Testis (tissue), 2 donors: ENCODE measurements at regions not wholly inside any gene's neighbourhood (a gene's known extent, or its start where the extent isn't known, plus 50 kb on each side); places are given as distances from the start of the nearest gene placed in this dataset.

Experiments used
- DNase-seq: peaks from one replicate; pipeline ENCODE4 v3.0.0-alpha.2; 2019
- H3K27ac ChIP-seq, 2 donors: fragments of 200-600 bp; sonication (generic); one replicate each; pipeline ENCODE4 v1.5.1; 2019
- H3K27me3 ChIP-seq: fragments of 200-600 bp; sonication (generic); one replicate; pipeline ENCODE4 v1.5.1; 2019
- H3K36me3 ChIP-seq: fragments of 200-600 bp; sonication (generic); one replicate; pipeline ENCODE4 v1.5.1; 2017; ENCODE audit warnings: low read depth; ENCODE audit errors: missing control alignments
- H3K4me1 ChIP-seq: fragments of 200-600 bp; sonication (generic); one replicate; pipeline ENCODE4 v1.5.1; 2019
- H3K4me3 ChIP-seq, 2 donors: fragments of 200-600 bp; sonication (generic); one replicate each; pipeline ENCODE4 v1.5.1; 2017 to 2019
- H3K9me3 ChIP-seq: fragments of 200-600 bp; sonication (generic); one replicate; pipeline ENCODE4 v1.5.1; 2017
- POLR2A ChIP-seq: fragments of 450-650 bp; IDR thresholded peaks from one replicate; pipeline ENCODE4 v1.6.1; 2017; ENCODE audit warnings: antibody characterized with exemption, mild to moderate bottlenecking, moderate library complexity
- WGBS, 2 donors: methylation state at CpG; one replicate each; pipeline ENCODE4 v1.1.5; 2018; 5-methylcytosine and 5-hydroxymethylcytosine counted together
- intact Hi-C: fragments of 100-400 bp; cut with DNase I; formaldehyde crosslinking; loops from one replicate; pipeline ENCODE4 v1.15.1; 2023; ENCODE audit warnings: low total_unique reads
- TF ChIP-seq, protein P1 (sequence below), 3 experiments: fragments of 450-650 bp in 2 of 3; fragments of 200-600 bp in 1 of 3; sonication (generic) in 1 of 3; IDR thresholded peaks; one replicate each; pipeline ENCODE4 v1.5.1; 2016 to 2019; ENCODE audit warnings: antibody characterized with exemption in 3 of 3, mild to moderate bottlenecking in 2 of 3, moderate library complexity in 1 of 3

DNA sequence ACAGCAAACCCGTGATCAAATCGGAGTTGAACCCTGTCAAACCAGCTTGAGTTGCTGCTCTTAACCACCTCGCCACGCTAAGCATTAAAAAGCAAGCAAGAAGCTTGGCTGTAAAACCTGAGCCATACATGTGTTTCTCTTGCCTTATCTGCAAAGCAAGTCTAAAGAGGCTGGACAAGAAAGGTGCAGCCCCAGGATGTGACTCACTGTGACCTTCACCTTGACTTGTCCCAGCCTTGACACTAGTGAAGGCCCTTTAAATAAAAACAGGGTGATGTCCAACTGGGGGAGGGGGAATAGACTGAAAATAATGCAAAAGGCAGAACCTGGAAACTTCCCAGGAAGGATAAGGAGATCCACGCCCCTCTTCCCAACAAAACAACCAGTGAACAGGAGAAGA is 127.6 kb upstream of the NPAS2 start:
- Histone ChIP-seq H3K36me3 (no peaks in the 10 kb centered on the region), H3K4me1 (no peaks in the 10 kb centered on the region), H3K27ac (no peak overlapping the region), H3K4me3 (no peak overlapping the region), H3K9me3 (no peaks in the 10 kb centered on the region), H3K27me3 (no peaks in the 10 kb centered on the region)
- 85 to 92% methylated on average over 5 of the region's 5 CpGs for WGBS, 2 donors
- DNase-seq = no peak
- intact Hi-C loops = no loop called here
- TF ChIP-seq, protein P1, sequence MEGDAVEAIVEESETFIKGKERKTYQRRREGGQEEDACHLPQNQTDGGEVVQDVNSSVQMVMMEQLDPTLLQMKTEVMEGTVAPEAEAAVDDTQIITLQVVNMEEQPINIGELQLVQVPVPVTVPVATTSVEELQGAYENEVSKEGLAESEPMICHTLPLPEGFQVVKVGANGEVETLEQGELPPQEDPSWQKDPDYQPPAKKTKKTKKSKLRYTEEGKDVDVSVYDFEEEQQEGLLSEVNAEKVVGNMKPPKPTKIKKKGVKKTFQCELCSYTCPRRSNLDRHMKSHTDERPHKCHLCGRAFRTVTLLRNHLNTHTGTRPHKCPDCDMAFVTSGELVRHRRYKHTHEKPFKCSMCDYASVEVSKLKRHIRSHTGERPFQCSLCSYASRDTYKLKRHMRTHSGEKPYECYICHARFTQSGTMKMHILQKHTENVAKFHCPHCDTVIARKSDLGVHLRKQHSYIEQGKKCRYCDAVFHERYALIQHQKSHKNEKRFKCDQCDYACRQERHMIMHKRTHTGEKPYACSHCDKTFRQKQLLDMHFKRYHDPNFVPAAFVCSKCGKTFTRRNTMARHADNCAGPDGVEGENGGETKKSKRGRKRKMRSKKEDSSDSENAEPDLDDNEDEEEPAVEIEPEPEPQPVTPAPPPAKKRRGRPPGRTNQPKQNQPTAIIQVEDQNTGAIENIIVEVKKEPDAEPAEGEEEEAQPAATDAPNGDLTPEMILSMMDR (IDR thresholded peaks at IDR 0.05) = no peak
- TF ChIP-seq POLR2A = no peak

DNA sequence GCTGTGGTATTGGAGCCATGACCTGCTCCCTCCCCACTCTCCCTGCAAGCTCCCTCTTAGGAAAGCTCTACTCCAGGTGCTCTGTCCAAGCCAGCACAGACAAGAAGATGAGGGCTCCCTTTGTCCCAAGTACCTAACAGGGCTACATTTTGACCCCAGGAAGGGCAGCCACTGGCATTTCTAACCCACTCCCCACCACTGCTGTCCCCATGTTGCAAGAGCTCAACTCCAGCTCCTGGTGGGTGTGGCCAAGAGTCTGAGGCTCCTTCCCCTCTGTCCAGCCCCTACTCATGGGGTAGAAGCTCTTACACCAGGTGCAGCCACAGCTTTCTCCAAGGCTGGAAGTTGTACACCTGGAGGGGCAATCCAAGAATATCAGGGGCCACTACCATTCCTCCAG is 127.0 kb upstream of the NPAS2 start:
- no peaks in the 10 kb centered on the region for H3K27me3 ChIP-seq
- no peak overlapping the region for H3K27ac ChIP-seq
- intact Hi-C loops = no loop called here
- TF ChIP-seq POLR2A = no peak
- TF ChIP-seq, protein P1 (IDR thresholded peaks at IDR 0.05) = no peak
- H3K36me3 ChIP-seq = no peaks in the 10 kb centered on the region
- no peaks in the 10 kb centered on the region for H3K9me3 ChIP-seq
- no peak overlapping the region for H3K4me3 ChIP-seq
- H3K4me1 ChIP-seq = no peaks in the 10 kb centered on the region
- DNase-seq = no peak

DNA sequence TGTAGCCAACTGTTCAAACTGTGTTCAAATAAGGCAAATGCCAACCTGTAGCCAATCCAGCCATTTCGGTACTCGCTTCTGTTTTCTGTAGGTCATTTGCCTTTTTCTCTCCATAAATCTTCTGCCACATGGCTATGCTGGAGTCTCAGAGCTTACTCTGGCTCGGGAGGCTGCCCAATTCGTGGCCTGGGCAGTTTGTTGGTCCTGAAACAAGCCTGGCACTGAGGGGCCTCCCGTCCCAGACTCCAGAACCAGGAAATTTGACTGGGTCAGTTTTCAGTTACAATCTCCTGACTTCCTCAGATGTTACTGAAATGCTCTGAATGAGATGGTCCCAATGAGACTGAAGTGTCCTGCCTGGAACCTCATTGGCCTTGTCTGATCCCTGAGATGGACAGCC is 120.8 kb upstream of the NPAS2 start:
- Histone ChIP-seq H3K4me3 (no peak overlapping the region), H3K27ac (no peak overlapping the region), H3K36me3 (no peaks in the 10 kb centered on the region), H3K4me1 (no peaks in the 10 kb centered on the region), H3K27me3 (no peaks in the 10 kb centered on the region), H3K9me3 (no peaks in the 10 kb centered on the region)
- WGBS, 2 donors = 72 to 84% methylated on average over 5 of the region's 5 CpGs
- DNase-seq = no peak
- intact Hi-C loops = no loop called here
- TF ChIP-seq, protein P1 (IDR thresholded peaks at IDR 0.05) = no peak
- no peak for TF ChIP-seq POLR2A

DNA sequence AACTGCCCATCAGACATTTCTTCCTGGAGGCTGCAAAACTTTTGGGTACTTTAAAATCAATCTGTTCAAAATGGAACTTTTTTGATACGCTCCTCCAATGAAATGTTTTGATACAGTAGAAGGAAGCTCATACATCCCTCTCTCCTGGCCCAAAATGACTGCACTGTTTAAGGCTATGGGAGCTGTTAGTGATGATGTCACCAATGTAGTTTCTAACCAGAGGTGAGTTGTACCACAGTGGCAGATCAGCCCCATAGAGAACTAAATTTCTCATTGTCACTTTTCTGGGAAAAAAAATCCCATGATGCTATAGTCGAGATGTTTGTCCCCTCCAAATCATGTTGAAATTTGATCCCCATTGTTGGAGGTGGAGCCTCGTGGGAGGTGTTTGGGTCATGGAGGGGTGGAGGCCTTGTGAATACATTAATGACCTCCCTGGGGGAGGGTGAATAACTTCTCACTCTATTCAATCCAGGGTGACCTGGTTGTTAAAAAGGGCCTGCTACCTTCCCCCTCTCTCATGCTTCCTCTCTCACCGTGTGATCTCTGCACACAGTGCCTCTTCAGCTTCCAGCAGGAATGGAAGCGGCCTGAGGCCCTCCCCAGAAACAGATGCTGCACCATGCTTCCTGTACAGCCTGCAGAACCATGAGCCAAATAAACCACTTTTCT is 117.4 kb upstream of the NPAS2 start:
- TF ChIP-seq POLR2A = no peak
- TF ChIP-seq, protein P1 (IDR thresholded peaks at IDR 0.05) = no peak
- Histone ChIP-seq H3K9me3 (no peaks in the 10 kb centered on the region), H3K36me3 (no peaks in the 10 kb centered on the region), H3K27me3 (no peaks in the 10 kb centered on the region), H3K4me3 (no peak overlapping the region), H3K27ac (no peak overlapping the region), H3K4me1 (no peaks in the 10 kb centered on the region)
- intact Hi-C loops = no loop called here
- DNase-seq = no peak
- WGBS, 2 donors = 66 to 69% methylated on average over 5 of the region's 5 CpGs

DNA sequence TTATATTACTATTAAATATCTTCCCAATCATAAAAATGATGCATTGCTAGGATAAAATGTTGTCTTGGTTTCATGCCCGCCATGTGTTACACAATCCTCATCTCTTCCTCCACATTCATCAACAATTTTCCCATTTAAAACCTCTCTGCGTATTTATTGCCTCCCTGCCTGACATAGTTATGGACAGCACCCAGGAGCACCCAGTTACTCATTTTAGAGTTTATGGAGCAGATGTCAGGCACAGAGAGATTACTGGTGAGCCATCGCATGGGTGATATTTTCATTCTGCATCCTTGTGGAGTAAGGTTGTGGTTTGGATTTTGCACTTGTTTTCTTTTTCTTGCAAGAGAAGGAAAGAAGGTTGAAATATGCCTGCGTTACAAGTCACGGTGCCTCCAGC is 116.7 kb upstream of the NPAS2 start:
- WGBS, 2 donors = 83 to 88% methylated on average over 5 of the region's 5 CpGs

More for the DNA sequence above, 116.7 kb upstream of the NPAS2 start:
- Histone ChIP-seq H3K4me1 (no peaks in the 10 kb centered on the region), H3K27ac (no peak overlapping the region), H3K9me3 (no peaks in the 10 kb centered on the region), H3K36me3 (no peaks in the 10 kb centered on the region), H3K27me3 (no peaks in the 10 kb centered on the region), H3K4me3 (no peak overlapping the region)
- no peak for DNase-seq
- TF ChIP-seq POLR2A = no peak
- TF ChIP-seq, protein P1 (IDR thresholded peaks at IDR 0.05) = no peak
- intact Hi-C loops = no loop called here
